ENCODE measurements at regions not wholly inside any gene's neighbourhood (a gene's known extent, or its start where the extent isn't known, plus 50 kb on each side); places are given as distances from the start of the nearest gene placed in this dataset.

DNA sequence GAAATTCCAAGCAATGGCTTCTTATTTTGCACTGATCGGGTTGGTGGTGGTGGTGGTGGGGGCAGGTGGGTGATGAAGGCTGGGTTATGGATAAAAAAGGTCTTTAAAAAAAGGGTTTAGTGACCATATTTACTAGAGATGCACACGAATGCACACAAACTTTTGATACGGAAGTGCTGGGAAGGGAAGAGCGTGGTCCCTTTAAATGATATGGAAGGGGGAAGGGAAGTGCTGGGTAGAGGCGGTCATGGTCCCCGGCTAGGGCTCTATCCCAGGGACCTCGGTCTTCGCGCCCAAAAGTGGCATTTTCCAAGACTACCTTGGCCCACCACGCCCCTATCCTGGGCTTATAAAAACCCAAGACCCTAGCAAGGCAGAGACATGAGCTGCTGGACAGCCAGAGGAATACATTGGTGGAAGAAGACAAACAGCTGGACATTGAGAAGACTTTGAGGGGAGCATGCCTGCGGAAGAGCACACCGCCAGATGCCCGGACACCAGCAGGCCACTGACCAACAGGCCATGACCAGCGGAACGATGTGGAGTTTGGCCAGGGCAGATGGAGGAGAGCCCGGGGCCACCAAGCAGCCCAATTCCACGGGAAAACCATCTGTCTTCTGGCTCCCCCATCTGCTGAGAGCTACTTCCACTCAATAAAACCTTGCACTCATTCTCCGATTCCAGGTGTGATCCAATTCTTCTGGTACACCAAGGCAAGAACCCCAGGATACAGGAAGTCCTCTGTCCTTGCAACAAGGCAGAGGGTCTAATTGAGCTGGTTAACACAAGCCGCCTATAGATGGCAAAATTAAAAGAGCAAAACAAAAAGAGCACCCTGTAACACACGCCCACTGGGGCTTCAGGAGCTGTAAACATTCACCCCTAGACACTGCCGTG, 1720.2 kb downstream of the MRPL39 start:
- POLR2A ChIA-PET: no interaction called here
- Histone ChIP-seq H3K4me2 (replicated peaks; ENCODE audit: low read depth, low read length, poor library complexity, severe bottlenecking) (peak overlapping the region; percentile 84), H3K9me3 (ENCODE audit: control extremely low read depth in 1 of 3, control insufficient read depth in 2 of 3, insufficient read depth in 1 of 3, low read length in 2 of 3) (peaks cover 0 to 14% (median 0%) of the 10 kb centered on the region in 3 donors), H4K20me1 (ENCODE audit: control insufficient read depth, insufficient read depth, low read length, poor library complexity, severe bottlenecking) (no peaks in the 10 kb centered on the region), H3K79me2 (ENCODE audit: control insufficient read depth, insufficient read depth, low read length) (no peaks in the 10 kb centered on the region), H3K4me3 (ENCODE audit: control extremely low read depth in 1 of 5, extremely low read depth in 1 of 5, insufficient read depth in 1 of 5, low read depth in 2 of 5, low read length in 4 of 5) (peak overlapping the region in 4 of 5 experiments; percentile 42 to 72 (median 51)), H3K4me1 (ENCODE audit: control insufficient read depth in 2 of 2, insufficient read depth in 2 of 2, low read length in 2 of 2) (peaks cover 16% of the 10 kb centered on the region in 2 donors), H2AFZ (ENCODE audit: insufficient read depth, low read depth, low read length, poor library complexity, severe bottlenecking) (peak overlapping the region; percentile 88), H3K36me3 (replicated peaks in 1 of 2; ENCODE audit: control extremely low read depth in 1 of 2, control insufficient read depth in 1 of 2, extremely low read depth in 1 of 2, insufficient read depth in 2 of 2, low read length in 1 of 2) (no peaks in the 10 kb centered on the region), H3K27me3 (replicated peaks in 1 of 4; ENCODE audit: control extremely low read depth in 1 of 4, control insufficient read depth in 3 of 4, insufficient read depth in 4 of 4, low read length in 3 of 4) (no peaks in the 10 kb centered on the region), H3K27ac (ENCODE audit: low read length in 2 of 2) (peak overlapping the region; percentile 84 to 86), H3K9ac (ENCODE audit: low read length) (peak overlapping the region; percentile 66)
- peaks cover 17% of the 10 kb centered on the region for H3K4me1 Mint-ChIP-seq
- 84% methylated on average over 16 of the region's 21 CpGs for WGBS (ENCODE audit: insufficient coverage)
- TF ChIP-seq, protein P1, sequence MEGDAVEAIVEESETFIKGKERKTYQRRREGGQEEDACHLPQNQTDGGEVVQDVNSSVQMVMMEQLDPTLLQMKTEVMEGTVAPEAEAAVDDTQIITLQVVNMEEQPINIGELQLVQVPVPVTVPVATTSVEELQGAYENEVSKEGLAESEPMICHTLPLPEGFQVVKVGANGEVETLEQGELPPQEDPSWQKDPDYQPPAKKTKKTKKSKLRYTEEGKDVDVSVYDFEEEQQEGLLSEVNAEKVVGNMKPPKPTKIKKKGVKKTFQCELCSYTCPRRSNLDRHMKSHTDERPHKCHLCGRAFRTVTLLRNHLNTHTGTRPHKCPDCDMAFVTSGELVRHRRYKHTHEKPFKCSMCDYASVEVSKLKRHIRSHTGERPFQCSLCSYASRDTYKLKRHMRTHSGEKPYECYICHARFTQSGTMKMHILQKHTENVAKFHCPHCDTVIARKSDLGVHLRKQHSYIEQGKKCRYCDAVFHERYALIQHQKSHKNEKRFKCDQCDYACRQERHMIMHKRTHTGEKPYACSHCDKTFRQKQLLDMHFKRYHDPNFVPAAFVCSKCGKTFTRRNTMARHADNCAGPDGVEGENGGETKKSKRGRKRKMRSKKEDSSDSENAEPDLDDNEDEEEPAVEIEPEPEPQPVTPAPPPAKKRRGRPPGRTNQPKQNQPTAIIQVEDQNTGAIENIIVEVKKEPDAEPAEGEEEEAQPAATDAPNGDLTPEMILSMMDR (IDR thresholded peaks at IDR 0.05): no peak
- no peak for TF ChIP-seq EZH2 (IDR thresholded peaks at IDR 0.05; ENCODE audit: borderline replicate concordance, insufficient read depth, low read depth, low read length, poor library complexity, severe bottlenecking)
- H3K27ac Mint-ChIP-seq: peak overlapping the region; percentile 89
- H3K27me3 Mint-ChIP-seq: no peaks in the 10 kb centered on the region
- H3K4me3 Mint-ChIP-seq: peak overlapping the region; percentile 83
- intact Hi-C loops (cut with micrococcal nuclease): no loop called here
- no peak for ATAC-seq (ENCODE audit: low read depth)
- H3K9me3 Mint-ChIP-seq (ENCODE audit: insufficient read depth): no peaks in the 10 kb centered on the region
- no peak for DNase-seq
- CTCF ChIA-PET: interaction anchor here (1.0 kb wide), 1 partner anchor 81 kb away, joined by 4 read pairs; no protein-coding TSS in a partner anchor

DNA sequence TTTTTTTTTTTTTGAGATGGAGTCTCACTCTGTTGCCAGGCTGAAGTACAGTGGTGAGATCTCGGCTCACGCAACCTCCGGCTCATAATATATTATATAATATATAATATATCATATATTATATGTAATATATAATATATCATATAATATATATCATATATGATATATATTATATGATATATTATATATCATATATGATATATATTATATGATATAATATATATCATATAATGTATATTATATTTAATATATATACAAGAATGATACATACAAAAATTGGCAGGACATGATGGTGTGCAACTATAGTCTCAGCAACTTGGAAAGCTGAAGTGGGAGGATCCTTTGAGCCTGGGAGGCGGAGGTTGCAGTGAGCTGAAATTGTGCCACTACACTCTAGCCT, 1725.5 kb downstream of the MRPL39 start:
- Histone ChIP-seq H4K20me1 (ENCODE audit: control insufficient read depth, insufficient read depth, low read length, poor library complexity, severe bottlenecking) (no peaks in the 10 kb centered on the region), H3K4me1 (ENCODE audit: control insufficient read depth in 2 of 2, insufficient read depth in 2 of 2, low read length in 2 of 2) (peaks cover 0 to 1% of the 10 kb centered on the region in 2 donors), H3K27ac (ENCODE audit: low read length in 2 of 2) (no peak overlapping the region), H3K9me3 (ENCODE audit: control extremely low read depth in 1 of 3, control insufficient read depth in 2 of 3, insufficient read depth in 1 of 3, low read length in 2 of 3) (peaks cover 0 to 6% (median 0%) of the 10 kb centered on the region in 3 donors), H3K4me2 (replicated peaks; ENCODE audit: low read depth, low read length, poor library complexity, severe bottlenecking) (no peak overlapping the region), H3K9ac (ENCODE audit: low read length) (no peak overlapping the region), H2AFZ (ENCODE audit: insufficient read depth, low read depth, low read length, poor library complexity, severe bottlenecking) (no peak overlapping the region), H3K27me3 (replicated peaks in 1 of 4; ENCODE audit: control extremely low read depth in 1 of 4, control insufficient read depth in 3 of 4, insufficient read depth in 4 of 4, low read length in 3 of 4) (no peaks in the 10 kb centered on the region), H3K4me3 (ENCODE audit: control extremely low read depth in 1 of 5, extremely low read depth in 1 of 5, insufficient read depth in 1 of 5, low read depth in 2 of 5, low read length in 4 of 5) (no peak overlapping the region), H3K36me3 (replicated peaks in 1 of 2; ENCODE audit: control extremely low read depth in 1 of 2, control insufficient read depth in 1 of 2, extremely low read depth in 1 of 2, insufficient read depth in 2 of 2, low read length in 1 of 2) (no peaks in the 10 kb centered on the region), H3K79me2 (ENCODE audit: control insufficient read depth, insufficient read depth, low read length) (no peaks in the 10 kb centered on the region)
- no peaks in the 10 kb centered on the region for H3K27me3 Mint-ChIP-seq
- no peak for TF ChIP-seq EZH2 (IDR thresholded peaks at IDR 0.05; ENCODE audit: borderline replicate concordance, insufficient read depth, low read depth, low read length, poor library complexity, severe bottlenecking)
- TF ChIP-seq, protein P1 (IDR thresholded peaks at IDR 0.05): no peak
- H3K27ac Mint-ChIP-seq: no peak overlapping the region
- POLR2A ChIA-PET: no interaction called here
- no CpG with 5 or more reads among the region's 4 CpGs for WGBS (ENCODE audit: insufficient coverage)
- ATAC-seq (ENCODE audit: low read depth): no peak
- no peak for DNase-seq
- H3K9me3 Mint-ChIP-seq (ENCODE audit: insufficient read depth): no peaks in the 10 kb centered on the region
- H3K4me3 Mint-ChIP-seq: no peak overlapping the region
- H3K4me1 Mint-ChIP-seq: peaks cover under 1% of the 10 kb centered on the region
- CTCF ChIA-PET: no interaction called here
- intact Hi-C loops (cut with micrococcal nuclease): no loop called here

Measured in B cell (primary cell).